ENCODE measurements at regions not wholly inside any gene's neighbourhood (a gene's known extent, or its start where the extent isn't known, plus 50 kb on each side); places are given as distances from the start of the nearest gene placed in this dataset.

GRCh38 chr15:87489902-87490665 is 766.5 kb downstream of the NTRK3 start:
- no peak for TF ChIP-seq CEBPB (IDR thresholded peaks at IDR 0.05; ENCODE audit: borderline replicate concordance, low read depth, low read length)
- no peak for TF ChIP-seq FOXM1 (CRISPR knock-in tag; IDR thresholded peaks at IDR 0.05)
- TF ChIP-seq JUN (CRISPR knock-in tag; IDR thresholded peaks at IDR 0.05) = no peak
- no peak for TF ChIP-seq SOX13 (IDR thresholded peaks at IDR 0.05)
- TF ChIP-seq SOX13 (CRISPR knock-in tag; conservative IDR thresholded peaks at IDR 0.05 in 1 of 2, IDR thresholded peaks at IDR 0.05 in 1 of 2) = no peak
- TF ChIP-seq EZH2 (conservative IDR thresholded peaks at IDR 0.05; ENCODE audit: low read depth, low read length) = no peak
- TF ChIP-seq ZNF543 (CRISPR knock-in tag; IDR thresholded peaks at IDR 0.05) = no peak
- TF ChIP-seq ESRRA (CRISPR knock-in tag; IDR thresholded peaks at IDR 0.05; ENCODE audit: low read depth) = no peak

Measured in HepG2 (cell line).